RWPE1 (cell line): ENCODE measurements at regions not wholly inside any gene's neighbourhood (a gene's known extent, or its start where the extent isn't known, plus 50 kb on each side); places are given as distances from the start of the nearest gene placed in this dataset.

ENCODE experiments used
- CTCF ChIA-PET: fragments of 350-600 bp; sonication (Branson Sonifier 250); formaldehyde crosslinking; extraction: SDS; loops from one replicate; lab custom pipeline; 2021; lab: Yijun Ruan, JAX
- POLR2A ChIA-PET: fragments of 400-600 bp; formaldehyde crosslinking; extraction: SDS; loops from one replicate; lab custom pipeline; 2020; ENCODE audit warnings: antibody characterized with exemption; ENCODE audit not compliant: low non-redundant PET; lab: Yijun Ruan, JAX
- DNase-seq: peaks from one replicate; pipeline ENCODE4 v3.0.0; 2012; ENCODE audit warnings: low spot score
- H3K27ac ChIP-seq: fragments of 450-650 bp; 2 replicates; pipeline ENCODE4 v1.5.1; 2017
- TF ChIP-seq, protein P1 (sequence below): fragments of 450-650 bp; conservative IDR thresholded peaks from 2 replicates; pipeline ENCODE4 v1.5.1; 2017; ENCODE audit warnings: low read depth, mild to moderate bottlenecking

- peak; percentile 8 for DNase-seq
- H3K27ac ChIP-seq: no peak overlapping the region
- ChIA-PET CTCF (no interaction called here), POLR2A (no interaction called here)
- TF ChIP-seq, protein P1, sequence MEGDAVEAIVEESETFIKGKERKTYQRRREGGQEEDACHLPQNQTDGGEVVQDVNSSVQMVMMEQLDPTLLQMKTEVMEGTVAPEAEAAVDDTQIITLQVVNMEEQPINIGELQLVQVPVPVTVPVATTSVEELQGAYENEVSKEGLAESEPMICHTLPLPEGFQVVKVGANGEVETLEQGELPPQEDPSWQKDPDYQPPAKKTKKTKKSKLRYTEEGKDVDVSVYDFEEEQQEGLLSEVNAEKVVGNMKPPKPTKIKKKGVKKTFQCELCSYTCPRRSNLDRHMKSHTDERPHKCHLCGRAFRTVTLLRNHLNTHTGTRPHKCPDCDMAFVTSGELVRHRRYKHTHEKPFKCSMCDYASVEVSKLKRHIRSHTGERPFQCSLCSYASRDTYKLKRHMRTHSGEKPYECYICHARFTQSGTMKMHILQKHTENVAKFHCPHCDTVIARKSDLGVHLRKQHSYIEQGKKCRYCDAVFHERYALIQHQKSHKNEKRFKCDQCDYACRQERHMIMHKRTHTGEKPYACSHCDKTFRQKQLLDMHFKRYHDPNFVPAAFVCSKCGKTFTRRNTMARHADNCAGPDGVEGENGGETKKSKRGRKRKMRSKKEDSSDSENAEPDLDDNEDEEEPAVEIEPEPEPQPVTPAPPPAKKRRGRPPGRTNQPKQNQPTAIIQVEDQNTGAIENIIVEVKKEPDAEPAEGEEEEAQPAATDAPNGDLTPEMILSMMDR: no peak
Measured at GRCh38 chr12:87661786-87662377, 367.3 kb downstream of the C12orf50 start.

GRCh38 chr12:87660987-87661774, 368.0 kb downstream of the C12orf50 start:
- POLR2A ChIA-PET: no interaction called here
- TF ChIP-seq, protein P1: no peak
- no peak overlapping the region for H3K27ac ChIP-seq

GRCh38 chr12:87660291-87660690, 368.9 kb downstream of the C12orf50 start:
- TF ChIP-seq, protein P1: no peak
- H3K27ac ChIP-seq: no peak overlapping the region
- ChIA-PET POLR2A (no interaction called here), CTCF (no interaction called here)
- DNase-seq: no peak

More at GRCh38 chr12:87660987-87661774, 368.0 kb downstream of the C12orf50 start:
- no peak for DNase-seq
- CTCF ChIA-PET: no interaction called here

DNA sequence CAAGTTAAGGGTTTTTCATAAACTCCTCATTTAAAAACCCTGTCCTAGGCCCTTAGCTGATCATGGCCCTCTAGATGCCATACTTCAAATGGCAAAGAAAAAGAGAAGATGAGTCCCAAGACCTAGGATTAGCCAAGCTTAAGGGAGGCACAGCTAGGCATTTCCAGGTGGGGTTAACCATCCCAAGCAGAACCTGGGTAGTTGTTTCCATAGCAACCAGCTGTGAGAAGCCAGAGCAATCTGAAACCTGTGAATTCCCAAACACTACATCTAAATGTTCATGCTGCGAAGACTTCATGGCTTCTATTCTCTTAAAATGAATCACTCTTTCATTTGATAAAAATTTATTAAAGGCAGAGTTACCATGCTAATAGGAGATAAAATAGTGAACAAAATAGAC, 372.9 kb downstream of the C12orf50 start:
- no peak for DNase-seq
- CTCF ChIA-PET: interaction anchor here (0.7 kb wide), 1 partner anchor 39 kb away, joined by 3 read pairs; no protein-coding TSS in a partner anchor
- H3K27ac ChIP-seq: no peak overlapping the region
- POLR2A ChIA-PET: no interaction called here
- TF ChIP-seq, protein P1: no peak

DNA sequence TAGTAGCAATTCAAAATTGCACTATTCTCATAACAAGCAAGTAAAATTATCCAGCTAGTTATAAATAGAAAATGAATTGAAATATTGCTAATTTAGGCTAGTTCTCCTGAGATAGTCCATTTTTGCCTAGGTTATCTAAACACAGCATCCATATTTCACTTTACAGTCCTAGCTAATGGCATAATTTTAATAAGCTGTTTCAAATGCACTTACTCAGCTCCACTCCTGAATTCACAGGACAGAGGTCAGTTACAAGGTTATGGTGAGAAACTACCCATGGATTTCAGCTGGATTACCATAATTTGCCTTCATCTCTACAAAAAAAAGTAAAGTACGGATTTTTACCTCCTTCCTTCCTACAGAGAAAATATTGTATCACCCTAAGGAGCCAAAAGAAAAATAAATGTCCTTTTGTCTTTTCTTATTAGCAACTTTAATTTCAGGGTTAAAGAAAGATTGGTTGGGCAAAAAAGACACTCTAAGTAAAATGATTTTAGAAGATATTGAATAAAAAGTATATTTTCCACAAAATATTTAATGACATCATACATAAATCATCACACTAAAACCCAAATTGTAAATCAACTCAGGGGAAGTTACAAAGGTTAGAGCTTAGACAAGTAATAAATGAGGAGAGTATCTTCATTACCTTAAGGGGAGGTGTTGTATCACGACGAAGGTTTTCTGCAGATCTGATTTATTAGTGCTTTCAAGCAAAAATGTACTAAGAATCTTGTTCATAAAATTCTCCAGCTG, 377.4 kb downstream of the C12orf50 start:
- POLR2A ChIA-PET: no interaction called here
- TF ChIP-seq, protein P1: no peak
- no peak overlapping the region for H3K27ac ChIP-seq
- CTCF ChIA-PET: interaction anchor here (0.6 kb wide), 1 partner anchor 328 kb away, joined by 5 read pairs; no protein-coding TSS in a partner anchor
- DNase-seq: no peak

- CTCF ChIA-PET: interaction anchor here (0.7 kb wide), 1 partner anchor 293 kb away, joined by 3 read pairs; no protein-coding TSS in a partner anchor
- POLR2A ChIA-PET: no interaction called here
- DNase-seq: no peak
- TF ChIP-seq, protein P1: no peak
- H3K27ac ChIP-seq: no peak overlapping the region
Measured at GRCh38 chr12:87642245-87642644, 387.0 kb downstream of the C12orf50 start.
